ENCODE measurements at regions not wholly inside any gene's neighbourhood (a gene's known extent, or its start where the extent isn't known, plus 50 kb on each side); places are given as distances from the start of the nearest gene placed in this dataset.

DNA sequence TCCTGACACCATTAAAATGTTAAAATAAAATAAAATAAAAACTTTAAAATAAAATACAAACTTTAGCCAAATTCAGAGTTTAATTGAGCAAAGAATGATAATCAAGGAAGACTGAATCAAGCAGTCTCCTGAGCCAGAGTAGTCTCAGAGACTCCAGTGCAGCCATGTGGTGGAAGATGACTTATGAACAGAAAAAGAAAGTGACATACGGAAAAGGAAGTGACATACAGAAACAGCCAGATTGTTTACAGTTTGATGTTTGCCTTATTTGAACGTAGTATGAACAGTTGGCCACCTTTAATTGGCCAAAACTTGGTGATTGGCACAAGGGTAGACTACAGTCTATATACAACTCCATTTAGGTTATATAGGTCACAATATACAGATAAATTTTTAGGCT, 787.2 kb downstream of the ADCYAP1 start:
- no peaks in the 10 kb centered on the region for H3K36me3 ChIP-seq (ENCODE audit: control insufficient read depth, insufficient read depth, low read length)
- ChIA-PET CTCF (no interaction called here), POLR2A (no interaction called here)
- no peak for DNase-seq (ENCODE audit: low read depth)
- H3K27me3 ChIP-seq (ENCODE audit: control insufficient read depth, insufficient read depth, low read length), result no peaks in the 10 kb centered on the region
- no peak overlapping the region for H3K4me3 ChIP-seq (ENCODE audit: low read depth, low read length)
- TF ChIP-seq, protein P1, sequence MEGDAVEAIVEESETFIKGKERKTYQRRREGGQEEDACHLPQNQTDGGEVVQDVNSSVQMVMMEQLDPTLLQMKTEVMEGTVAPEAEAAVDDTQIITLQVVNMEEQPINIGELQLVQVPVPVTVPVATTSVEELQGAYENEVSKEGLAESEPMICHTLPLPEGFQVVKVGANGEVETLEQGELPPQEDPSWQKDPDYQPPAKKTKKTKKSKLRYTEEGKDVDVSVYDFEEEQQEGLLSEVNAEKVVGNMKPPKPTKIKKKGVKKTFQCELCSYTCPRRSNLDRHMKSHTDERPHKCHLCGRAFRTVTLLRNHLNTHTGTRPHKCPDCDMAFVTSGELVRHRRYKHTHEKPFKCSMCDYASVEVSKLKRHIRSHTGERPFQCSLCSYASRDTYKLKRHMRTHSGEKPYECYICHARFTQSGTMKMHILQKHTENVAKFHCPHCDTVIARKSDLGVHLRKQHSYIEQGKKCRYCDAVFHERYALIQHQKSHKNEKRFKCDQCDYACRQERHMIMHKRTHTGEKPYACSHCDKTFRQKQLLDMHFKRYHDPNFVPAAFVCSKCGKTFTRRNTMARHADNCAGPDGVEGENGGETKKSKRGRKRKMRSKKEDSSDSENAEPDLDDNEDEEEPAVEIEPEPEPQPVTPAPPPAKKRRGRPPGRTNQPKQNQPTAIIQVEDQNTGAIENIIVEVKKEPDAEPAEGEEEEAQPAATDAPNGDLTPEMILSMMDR (IDR thresholded peaks at IDR 0.05; ENCODE audit: insufficient read depth, low read depth, low read length), result no peak

- CTCF ChIA-PET, result no interaction called here
- Histone ChIP-seq H3K36me3 (ENCODE audit: control insufficient read depth, insufficient read depth, low read length) (no peaks in the 10 kb centered on the region), H3K27me3 (ENCODE audit: control insufficient read depth, insufficient read depth, low read length) (no peaks in the 10 kb centered on the region), H3K4me3 (ENCODE audit: low read depth, low read length) (no peak overlapping the region)
- TF ChIP-seq, protein P1 (IDR thresholded peaks at IDR 0.05; ENCODE audit: insufficient read depth, low read depth, low read length), result no peak
- POLR2A ChIA-PET, result no interaction called here
- DNase-seq (ENCODE audit: low read depth), result no peak
Observed at GRCh38 chr18:1708006-1708405, 803.3 kb downstream of the ADCYAP1 start.

DNA sequence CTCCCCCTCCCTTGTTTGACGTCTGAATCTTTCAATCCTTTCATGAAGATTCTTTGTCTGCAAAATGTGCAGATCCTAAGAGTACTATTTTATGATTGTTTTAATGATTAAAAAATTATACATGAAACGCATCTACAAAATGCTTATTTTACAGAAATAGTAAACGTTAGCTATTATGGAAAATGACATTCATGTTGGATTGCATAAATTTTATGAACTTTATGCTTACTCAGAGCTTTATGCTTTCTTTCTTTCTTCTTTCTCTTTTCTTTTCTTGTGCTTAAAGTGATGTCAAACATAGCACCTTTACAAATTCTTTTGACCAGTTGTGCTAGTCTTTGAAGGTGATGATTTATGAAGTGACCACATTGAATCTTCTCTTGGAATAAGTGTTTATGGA, 805.4 kb downstream of the ADCYAP1 start:
- Histone ChIP-seq H3K36me3 (ENCODE audit: control insufficient read depth, insufficient read depth, low read length) (no peaks in the 10 kb centered on the region), H3K4me3 (ENCODE audit: low read depth, low read length) (no peak overlapping the region), H3K27me3 (ENCODE audit: control insufficient read depth, insufficient read depth, low read length) (no peaks in the 10 kb centered on the region)
- DNase-seq (ENCODE audit: low read depth), result no peak
- TF ChIP-seq, protein P1 (IDR thresholded peaks at IDR 0.05; ENCODE audit: insufficient read depth, low read depth, low read length), result no peak
- CTCF ChIA-PET, result no interaction called here
- POLR2A ChIA-PET, result no interaction called here

DNA sequence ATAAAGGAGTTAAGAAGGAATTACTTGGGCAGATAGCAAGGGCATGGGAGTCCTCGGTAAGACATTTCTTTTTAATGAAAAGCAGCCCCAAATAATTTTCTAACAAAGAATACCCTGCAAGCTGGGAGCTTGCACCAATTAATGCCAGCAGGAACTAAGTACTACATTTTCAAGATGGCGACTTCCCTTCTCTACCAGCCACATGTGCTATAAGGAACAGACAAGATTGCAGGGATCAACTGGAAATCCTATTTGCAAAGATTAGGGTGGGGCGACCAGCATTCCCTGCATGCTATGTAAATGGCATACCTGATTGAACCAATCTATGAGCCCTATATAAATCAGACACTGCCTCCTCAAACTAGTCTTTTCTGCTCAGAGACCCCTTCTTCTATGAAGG, 827.5 kb downstream of the ADCYAP1 start:
- TF ChIP-seq, protein P1 (IDR thresholded peaks at IDR 0.05; ENCODE audit: insufficient read depth, low read depth, low read length), result no peak
- ChIA-PET CTCF (no interaction called here), POLR2A (no interaction called here)
- Histone ChIP-seq H3K4me3 (ENCODE audit: low read depth, low read length) (no peak overlapping the region), H3K36me3 (ENCODE audit: control insufficient read depth, insufficient read depth, low read length) (no peaks in the 10 kb centered on the region), H3K27me3 (ENCODE audit: control insufficient read depth, insufficient read depth, low read length) (no peaks in the 10 kb centered on the region)
- DNase-seq (ENCODE audit: low read depth), result no peak

DNA sequence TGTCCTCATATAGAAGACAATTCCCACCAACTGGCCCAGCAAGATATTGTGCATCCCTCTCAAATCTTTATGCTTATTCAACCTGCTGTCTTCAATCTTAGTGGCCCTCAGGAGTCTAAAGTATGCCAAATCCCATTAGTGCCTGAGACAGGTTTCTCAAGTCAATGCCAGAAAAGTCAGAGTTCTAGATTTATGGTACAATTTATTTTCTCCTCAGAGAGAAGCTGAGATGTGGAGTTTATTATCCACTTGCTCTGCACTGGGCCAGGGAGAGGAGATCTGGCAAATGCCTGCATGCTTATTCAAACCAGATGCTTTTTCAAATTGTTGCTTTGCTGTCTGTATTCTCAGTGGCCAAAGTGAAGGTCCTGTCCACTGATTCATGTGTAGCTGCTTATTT, 825.2 kb downstream of the METTL4 start:
- Histone ChIP-seq H3K36me3 (ENCODE audit: control insufficient read depth, insufficient read depth, low read length) (no peaks in the 10 kb centered on the region), H3K4me3 (ENCODE audit: low read depth, low read length) (no peak overlapping the region), H3K27me3 (ENCODE audit: control insufficient read depth, insufficient read depth, low read length) (no peaks in the 10 kb centered on the region)
- no peak for DNase-seq (ENCODE audit: low read depth)
- ChIA-PET POLR2A (no interaction called here), CTCF (no interaction called here)
- TF ChIP-seq, protein P1 (IDR thresholded peaks at IDR 0.05; ENCODE audit: insufficient read depth, low read depth, low read length), result no peak

Data from BJ (cell line).